ENCODE measurements at regions not wholly inside any gene's neighbourhood (a gene's known extent, or its start where the extent isn't known, plus 50 kb on each side); places are given as distances from the start of the nearest gene placed in this dataset.
A peak's percentile ranks its signal among the peaks of the same experiment; 100 is the strongest.
"Not testable (repeated sequence)": the region's sequence is repeated elsewhere in the genome, so short reads cannot be mapped to it uniquely, and the experiment has no call there.

- DNase-seq, result no peak
These were observed 154.7 kb upstream of the SGCG start for GRCh38 chr13:23025864-23026608.

- no peak for DNase-seq
These were observed 141.4 kb upstream of the SGCG start for GRCh38 chr13:23039266-23039935.

GRCh38 chr13:23042181-23042580, 138.6 kb upstream of the SGCG start:
- DNase-seq, result no peak

GRCh38 chr13:23044906-23045305, 135.9 kb upstream of the SGCG start:
- no peak for DNase-seq

- no peak for DNase-seq
These were observed 130.7 kb upstream of the SGCG start for GRCh38 chr13:23050126-23050525.

- not testable (repeated sequence) for DNase-seq
These were observed 127.1 kb upstream of the SGCG start for GRCh38 chr13:23053711-23054110.

- no peak for DNase-seq
These were observed 121.6 kb upstream of the SGCG start for GRCh38 chr13:23059173-23059572.

- no peak for DNase-seq
These were observed 119.8 kb upstream of the SGCG start for GRCh38 chr13:23060959-23061358.

- no peak for DNase-seq
These were observed 113.7 kb upstream of the SGCG start for GRCh38 chr13:23067129-23067528.

GRCh38 chr13:23069566-23069965, 111.2 kb upstream of the SGCG start:
- DNase-seq, result no peak

GRCh38 chr13:23074075-23074828, 106.5 kb upstream of the SGCG start:
- DNase-seq, result no peak

GRCh38 chr13:23081220-23081619, 99.6 kb upstream of the SGCG start:
- DNase-seq, result no peak

- no peak for DNase-seq
These were observed 98.9 kb upstream of the SGCG start for GRCh38 chr13:23081901-23082300.

GRCh38 chr13:23086968-23087623, 93.7 kb upstream of the SGCG start:
- no peak for DNase-seq

- no peak for DNase-seq
These were observed 92.9 kb upstream of the SGCG start for GRCh38 chr13:23087880-23088279.

GRCh38 chr13:23098161-23098907, 82.4 kb upstream of the SGCG start:
- DNase-seq, result no peak

GRCh38 chr13:23105051-23105450, 75.7 kb upstream of the SGCG start:
- DNase-seq, result no peak

- no peak for DNase-seq
These were observed 73.1 kb upstream of the SGCG start for GRCh38 chr13:23107665-23108064.

- no peak for DNase-seq
These were observed 61.6 kb upstream of the SGCG start for GRCh38 chr13:23119131-23119530.

GRCh38 chr13:23127540-23127939, 53.2 kb upstream of the SGCG start:
- not testable (repeated sequence) for DNase-seq

GRCh38 chr13:23129331-23129730, 51.4 kb upstream of the SGCG start:
- DNase-seq, result peak; percentile 7

Measured in hindlimb muscle (tissue), 1 donor.